Panc1 (cell line): ENCODE measurements at regions not wholly inside any gene's neighbourhood (a gene's known extent, or its start where the extent isn't known, plus 50 kb on each side); places are given as distances from the start of the nearest gene placed in this dataset.

Source experiments
- CTCF ChIP-seq: fragments of 450-650 bp; IDR thresholded peaks from 2 replicates; pipeline ENCODE4 v1.5.1; 2017; ENCODE audit warnings: mild to moderate bottlenecking
- POLR2AphosphoS5 ChIP-seq: IDR thresholded peaks from 2 replicates; pipeline ENCODE4 v1.6.1; 2012; ENCODE audit warnings: mild to moderate bottlenecking, low read depth, low read length, moderate library complexity
- REST ChIP-seq, 2 experiments: IDR thresholded peaks; 2 replicates each; pipeline ENCODE4 v1.6.1; 2011 to 2012; ENCODE audit warnings: low read depth in 2 of 2, control low read depth in 1 of 2, low read length in 1 of 2, mild to moderate bottlenecking in 1 of 2, moderate library complexity in 1 of 2; ENCODE audit not compliant: insufficient read depth in 1 of 2
- TCF7L2 ChIP-seq: IDR thresholded peaks from 2 replicates; pipeline ENCODE4 v1.6.1; 2011; ENCODE audit warnings: mild to moderate bottlenecking, low read depth, low read length, inconsistent platforms

GRCh38 chr20:48056218-48056617 lies 270.9 kb upstream of the SULF2 start:
- no peak for TF ChIP-seq POLR2AphosphoS5
- no peak for TF ChIP-seq CTCF
- TF ChIP-seq REST (IDR thresholded peaks at IDR 0.05; ENCODE audit: insufficient read depth in 1 of 2, low read depth in 2 of 2, low read length in 1 of 2): no peak
- no peak for TF ChIP-seq TCF7L2
